ENCODE measurements at regions not wholly inside any gene's neighbourhood (a gene's known extent, or its start where the extent isn't known, plus 50 kb on each side); places are given as distances from the start of the nearest gene placed in this dataset.

DNA sequence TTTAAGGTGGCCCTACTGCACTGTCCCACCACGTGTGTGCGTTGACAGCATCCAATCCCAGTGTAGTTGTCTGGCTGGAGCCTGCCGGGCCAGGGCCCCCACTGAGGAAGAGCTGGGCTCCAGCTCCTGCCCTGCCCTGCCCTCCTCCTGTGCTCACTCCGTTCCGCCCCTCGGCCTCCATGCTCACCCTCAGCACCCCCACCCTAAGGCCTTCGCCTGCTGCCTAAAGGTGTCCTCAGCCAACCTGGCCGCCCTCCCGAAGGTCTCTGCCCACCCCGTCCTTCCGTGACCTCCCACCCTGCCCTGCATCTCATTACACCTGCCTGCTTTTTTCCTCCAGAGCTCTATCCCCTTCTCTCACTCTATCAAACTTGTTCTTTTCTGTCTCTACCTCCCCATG, 118.0 kb downstream of the TPRA1 start:
- no peak overlapping the region for H3K4me3 ChIP-seq (ENCODE audit: low read depth, low read length)
- DNase-seq (ENCODE audit: low read depth): no peak
- TF ChIP-seq, protein P1, sequence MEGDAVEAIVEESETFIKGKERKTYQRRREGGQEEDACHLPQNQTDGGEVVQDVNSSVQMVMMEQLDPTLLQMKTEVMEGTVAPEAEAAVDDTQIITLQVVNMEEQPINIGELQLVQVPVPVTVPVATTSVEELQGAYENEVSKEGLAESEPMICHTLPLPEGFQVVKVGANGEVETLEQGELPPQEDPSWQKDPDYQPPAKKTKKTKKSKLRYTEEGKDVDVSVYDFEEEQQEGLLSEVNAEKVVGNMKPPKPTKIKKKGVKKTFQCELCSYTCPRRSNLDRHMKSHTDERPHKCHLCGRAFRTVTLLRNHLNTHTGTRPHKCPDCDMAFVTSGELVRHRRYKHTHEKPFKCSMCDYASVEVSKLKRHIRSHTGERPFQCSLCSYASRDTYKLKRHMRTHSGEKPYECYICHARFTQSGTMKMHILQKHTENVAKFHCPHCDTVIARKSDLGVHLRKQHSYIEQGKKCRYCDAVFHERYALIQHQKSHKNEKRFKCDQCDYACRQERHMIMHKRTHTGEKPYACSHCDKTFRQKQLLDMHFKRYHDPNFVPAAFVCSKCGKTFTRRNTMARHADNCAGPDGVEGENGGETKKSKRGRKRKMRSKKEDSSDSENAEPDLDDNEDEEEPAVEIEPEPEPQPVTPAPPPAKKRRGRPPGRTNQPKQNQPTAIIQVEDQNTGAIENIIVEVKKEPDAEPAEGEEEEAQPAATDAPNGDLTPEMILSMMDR (conservative IDR thresholded peaks at IDR 0.05; ENCODE audit: low read depth, low read length): no peak

DNA sequence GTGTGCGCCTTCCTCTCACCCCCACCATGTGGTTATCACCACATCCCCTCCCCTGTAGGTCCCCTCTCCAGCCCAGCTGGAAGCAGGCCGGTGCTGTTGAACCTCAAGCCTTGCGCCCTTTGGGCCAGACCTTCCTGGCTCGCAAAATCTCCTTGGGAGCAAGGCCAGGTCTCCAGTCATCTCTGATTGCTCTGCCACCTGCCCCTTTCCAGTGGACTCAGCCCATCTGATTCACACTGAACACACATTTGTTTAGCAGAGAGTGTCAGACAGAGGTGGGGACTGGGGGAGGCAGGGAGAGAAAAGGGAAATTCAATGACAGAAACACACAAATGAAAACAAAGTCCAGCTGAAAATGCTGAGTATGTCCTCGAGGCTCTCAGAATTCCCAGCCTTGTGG, 119.4 kb downstream of the TPRA1 start:
- DNase-seq (ENCODE audit: low read depth): no peak
- no peak overlapping the region for H3K4me3 ChIP-seq (ENCODE audit: low read depth, low read length)
- TF ChIP-seq, protein P1 (conservative IDR thresholded peaks at IDR 0.05; ENCODE audit: low read depth, low read length): no peak

GRCh38 chr3:127469760-127470159, 120.8 kb downstream of the TPRA1 start:
- TF ChIP-seq, protein P1 (conservative IDR thresholded peaks at IDR 0.05; ENCODE audit: low read depth, low read length): no peak
- DNase-seq (ENCODE audit: low read depth): no peak
- H3K4me3 ChIP-seq (ENCODE audit: low read depth, low read length): no peak overlapping the region

DNA sequence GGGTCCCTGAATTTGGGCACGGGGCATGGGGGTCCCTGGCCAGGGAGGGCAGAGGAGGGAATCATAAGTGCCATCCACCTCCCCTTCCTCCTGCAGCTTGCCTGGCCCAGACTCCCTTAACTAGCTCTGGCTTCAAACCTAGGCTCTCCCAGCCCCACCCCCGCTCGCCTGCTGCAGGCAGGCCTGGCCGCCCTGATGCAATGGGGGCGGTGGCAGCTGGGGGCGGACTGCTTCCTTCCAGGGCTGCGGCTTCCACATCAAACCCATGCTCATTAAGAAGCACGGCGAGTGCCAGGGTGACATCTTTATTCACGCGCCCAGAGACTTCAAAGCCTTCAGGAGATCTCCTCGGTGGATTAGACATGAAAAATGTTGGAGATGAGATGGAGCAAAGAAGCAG, 123.1 kb downstream of the TPRA1 start:
- TF ChIP-seq, protein P1 (conservative IDR thresholded peaks at IDR 0.05; ENCODE audit: low read depth, low read length): no peak
- no peak for DNase-seq (ENCODE audit: low read depth)
- H3K4me3 ChIP-seq (ENCODE audit: low read depth, low read length): no peak overlapping the region

GRCh38 chr3:127464642-127465041, 125.9 kb downstream of the TPRA1 start:
- TF ChIP-seq, protein P1 (conservative IDR thresholded peaks at IDR 0.05; ENCODE audit: low read depth, low read length): no peak

GRCh38 chr3:127462111-127462655, 128.3 kb downstream of the TPRA1 start:
- H3K4me3 ChIP-seq (ENCODE audit: low read depth, low read length): no peak overlapping the region
- TF ChIP-seq, protein P1 (conservative IDR thresholded peaks at IDR 0.05; ENCODE audit: low read depth, low read length): no peak
- DNase-seq (ENCODE audit: low read depth): no peak

More at GRCh38 chr3:127464642-127465041, 125.9 kb downstream of the TPRA1 start:
- no peak for DNase-seq (ENCODE audit: low read depth)
- no peak overlapping the region for H3K4me3 ChIP-seq (ENCODE audit: low read depth, low read length)

DNA sequence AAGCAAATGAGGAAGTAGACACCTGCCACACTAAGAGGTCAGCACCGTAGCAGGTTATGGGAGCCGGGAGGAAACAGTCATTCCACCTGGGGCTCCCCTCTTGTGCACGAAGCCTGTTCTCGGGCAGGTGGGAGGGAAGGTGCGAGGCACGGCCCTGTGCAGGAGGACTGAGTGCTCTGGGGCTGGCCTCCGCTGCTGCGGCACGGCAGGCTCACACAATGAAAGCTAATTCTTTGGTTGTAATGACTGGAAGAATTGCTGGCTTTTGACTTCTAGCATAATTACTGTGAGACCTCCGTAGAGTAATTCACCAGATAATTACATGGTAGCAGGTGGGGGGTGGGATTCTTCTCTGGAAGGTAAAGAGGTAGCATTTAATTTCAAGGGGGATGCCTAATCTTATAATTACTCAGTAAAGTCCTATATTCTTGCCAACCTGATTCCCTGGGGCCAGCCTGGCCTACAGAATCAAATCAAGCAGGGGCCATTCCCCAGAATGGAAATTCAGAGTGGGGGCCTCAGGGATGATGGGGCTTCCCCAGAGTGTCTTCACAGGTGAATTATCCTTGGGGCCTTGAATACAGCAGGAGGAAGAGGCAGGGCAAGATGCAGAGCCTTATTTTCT, 129.1 kb downstream of the TPRA1 start:
- H3K4me3 ChIP-seq (ENCODE audit: low read depth, low read length): no peak overlapping the region
- TF ChIP-seq, protein P1 (conservative IDR thresholded peaks at IDR 0.05; ENCODE audit: low read depth, low read length): no peak
- DNase-seq (ENCODE audit: low read depth): no peak
